ENCODE measurements at regions not wholly inside any gene's neighbourhood (a gene's known extent, or its start where the extent isn't known, plus 50 kb on each side); places are given as distances from the start of the nearest gene placed in this dataset.

GRCh38 chr3:95197661-95198060 lies 1134.8 kb downstream of the NSUN3 start:
- TF ChIP-seq, protein P1, sequence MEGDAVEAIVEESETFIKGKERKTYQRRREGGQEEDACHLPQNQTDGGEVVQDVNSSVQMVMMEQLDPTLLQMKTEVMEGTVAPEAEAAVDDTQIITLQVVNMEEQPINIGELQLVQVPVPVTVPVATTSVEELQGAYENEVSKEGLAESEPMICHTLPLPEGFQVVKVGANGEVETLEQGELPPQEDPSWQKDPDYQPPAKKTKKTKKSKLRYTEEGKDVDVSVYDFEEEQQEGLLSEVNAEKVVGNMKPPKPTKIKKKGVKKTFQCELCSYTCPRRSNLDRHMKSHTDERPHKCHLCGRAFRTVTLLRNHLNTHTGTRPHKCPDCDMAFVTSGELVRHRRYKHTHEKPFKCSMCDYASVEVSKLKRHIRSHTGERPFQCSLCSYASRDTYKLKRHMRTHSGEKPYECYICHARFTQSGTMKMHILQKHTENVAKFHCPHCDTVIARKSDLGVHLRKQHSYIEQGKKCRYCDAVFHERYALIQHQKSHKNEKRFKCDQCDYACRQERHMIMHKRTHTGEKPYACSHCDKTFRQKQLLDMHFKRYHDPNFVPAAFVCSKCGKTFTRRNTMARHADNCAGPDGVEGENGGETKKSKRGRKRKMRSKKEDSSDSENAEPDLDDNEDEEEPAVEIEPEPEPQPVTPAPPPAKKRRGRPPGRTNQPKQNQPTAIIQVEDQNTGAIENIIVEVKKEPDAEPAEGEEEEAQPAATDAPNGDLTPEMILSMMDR (conservative IDR thresholded peaks at IDR 0.05; ENCODE audit: low read depth, low read length): no peak
- TF ChIP-seq EZH2 (IDR thresholded peaks at IDR 0.05; ENCODE audit: borderline replicate concordance, low read depth, low read length, poor library complexity, severe bottlenecking): no peak

Measured in A673 (cell line).